ENCODE measurements at regions not wholly inside any gene's neighbourhood (a gene's known extent, or its start where the extent isn't known, plus 50 kb on each side); places are given as distances from the start of the nearest gene placed in this dataset.

- TF ChIP-seq CTCF (conservative IDR thresholded peaks at IDR 0.05; ENCODE audit: low read length) (no peak), EZH2phosphoT487 (IDR thresholded peaks at IDR 0.05; ENCODE audit: borderline replicate concordance, low read depth, low read length) (no peak)
Measured at GRCh38 chr1:95475686-95476457, 241.9 kb downstream of the RWDD3 start.

All from OCI-LY7 (cell line).